Activated T-cell treated with anti-CD3 and anti-CD28 coated beads for 48 hours (primary cell): ENCODE measurements at regions not wholly inside any gene's neighbourhood (a gene's known extent, or its start where the extent isn't known, plus 50 kb on each side); places are given as distances from the start of the nearest gene placed in this dataset.

Experiments used
- DNase-seq: peaks from one replicate; pipeline ENCODE4 v3.0.0-alpha.2; 2020; ENCODE audit warnings: low read depth

GRCh38 chr6:143621876-143622605 lies 55.7 kb upstream of the PHACTR2 start:
- no peak for DNase-seq

- DNase-seq = no peak
Observed at GRCh38 chr6:143621159-143621873, 56.4 kb upstream of the PHACTR2 start.

- DNase-seq = no peak
Observed at GRCh38 chr6:143620447-143620846, 57.3 kb upstream of the PHACTR2 start.

GRCh38 chr6:143619824-143620401 lies 57.9 kb upstream of the PHACTR2 start:
- DNase-seq = no peak

- DNase-seq = no peak
Observed at GRCh38 chr6:143616741-143617140, 61.0 kb upstream of the PHACTR2 start.

- no peak for DNase-seq
Observed at GRCh38 chr6:143615785-143616184, 62.0 kb upstream of the PHACTR2 start.

- DNase-seq = no peak
Observed at GRCh38 chr6:143614235-143614634, 63.5 kb upstream of the PHACTR2 start.

- DNase-seq = no peak
Observed at GRCh38 chr6:143613749-143614148, 64.0 kb upstream of the PHACTR2 start.

GRCh38 chr6:143612186-143612585 lies 65.6 kb upstream of the PHACTR2 start:
- DNase-seq = no peak

- DNase-seq = no peak
Observed at GRCh38 chr6:143611580-143611979, 66.2 kb upstream of the PHACTR2 start.

- no peak for DNase-seq
Observed at GRCh38 chr6:143609972-143610371, 67.8 kb upstream of the PHACTR2 start.

GRCh38 chr6:143609501-143609900 lies 68.3 kb upstream of the PHACTR2 start:
- no peak for DNase-seq

GRCh38 chr6:143608906-143609305 lies 68.9 kb upstream of the PHACTR2 start:
- DNase-seq = no peak

GRCh38 chr6:143607974-143608373 lies 69.8 kb upstream of the PHACTR2 start:
- no peak for DNase-seq

GRCh38 chr6:143607168-143607567 lies 70.6 kb upstream of the PHACTR2 start:
- no peak for DNase-seq

GRCh38 chr6:143605906-143606521 lies 71.8 kb upstream of the PHACTR2 start:
- no peak for DNase-seq

GRCh38 chr6:143603455-143603854 lies 74.3 kb upstream of the PHACTR2 start:
- DNase-seq = no peak

GRCh38 chr6:143601504-143601903 lies 76.3 kb upstream of the PHACTR2 start:
- DNase-seq = no peak

GRCh38 chr6:143600821-143601220 lies 76.9 kb upstream of the PHACTR2 start:
- DNase-seq = no peak

- DNase-seq = no peak
Observed at GRCh38 chr6:143598466-143599080, 79.2 kb upstream of the PHACTR2 start.

GRCh38 chr6:143596866-143597265 lies 80.9 kb upstream of the PHACTR2 start:
- DNase-seq = no peak

GRCh38 chr6:143595251-143596036 lies 82.3 kb upstream of the PHACTR2 start:
- no peak for DNase-seq
